ENCODE measurements at regions not wholly inside any gene's neighbourhood (a gene's known extent, or its start where the extent isn't known, plus 50 kb on each side); places are given as distances from the start of the nearest gene placed in this dataset.

DNA sequence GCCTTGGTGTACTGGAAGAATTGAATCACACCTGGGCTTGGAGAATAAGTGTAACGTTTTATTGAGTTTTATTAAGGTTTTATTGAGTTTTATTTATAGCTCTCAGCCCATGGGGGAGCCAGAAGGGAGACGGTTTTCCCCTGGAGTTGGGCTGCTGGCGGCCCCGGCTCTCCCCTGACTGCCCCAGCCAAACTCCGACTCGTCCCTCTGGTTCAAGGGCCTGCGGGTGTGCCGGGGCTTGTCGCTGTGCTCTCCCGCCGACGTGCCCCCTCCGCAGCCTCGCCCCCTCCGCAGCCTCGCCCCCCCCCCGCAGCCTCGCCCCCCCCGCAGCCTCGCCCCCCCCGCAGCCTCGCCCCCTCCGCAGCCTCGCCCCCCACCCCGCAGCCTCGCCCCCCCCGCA, 326.1 kb upstream of the RTL1 start:
- DNase-seq (ENCODE audit: low spot score), result no peak

DNA sequence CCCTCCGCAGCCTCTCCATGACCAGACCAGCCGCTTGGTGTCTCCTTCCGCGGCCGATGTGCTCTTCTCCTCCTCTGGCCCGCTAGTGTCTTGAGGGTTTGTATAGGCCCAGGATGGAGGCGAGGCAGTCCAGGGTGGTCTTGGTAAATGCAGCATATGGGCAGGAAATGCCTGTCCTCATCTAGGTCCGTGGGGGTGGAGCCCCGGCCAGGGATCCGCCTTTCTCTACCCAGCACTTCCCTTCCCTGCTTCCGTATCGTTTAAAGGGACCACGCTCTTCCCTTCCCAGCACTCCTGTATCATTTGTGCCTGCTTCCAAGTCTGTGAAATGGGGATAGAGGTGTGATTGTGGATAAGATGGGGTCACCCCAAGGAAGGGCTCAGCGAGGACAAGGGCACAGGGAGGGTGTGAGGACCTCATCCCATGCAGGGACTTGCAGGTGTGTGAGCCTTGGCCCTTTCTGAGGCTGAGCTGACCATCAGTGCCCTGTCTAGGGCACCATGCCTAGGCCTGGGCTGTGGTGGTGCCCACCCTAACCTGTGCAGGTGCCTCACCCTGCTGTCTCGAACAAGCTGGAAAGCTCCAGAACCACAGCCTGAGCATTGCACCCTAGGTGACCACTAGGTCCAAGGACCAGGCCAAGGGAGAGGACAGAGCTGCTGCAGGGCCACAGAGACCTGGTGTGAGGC, 326.8 kb upstream of the RTL1 start:
- no peak for DNase-seq (ENCODE audit: low spot score)

DNA sequence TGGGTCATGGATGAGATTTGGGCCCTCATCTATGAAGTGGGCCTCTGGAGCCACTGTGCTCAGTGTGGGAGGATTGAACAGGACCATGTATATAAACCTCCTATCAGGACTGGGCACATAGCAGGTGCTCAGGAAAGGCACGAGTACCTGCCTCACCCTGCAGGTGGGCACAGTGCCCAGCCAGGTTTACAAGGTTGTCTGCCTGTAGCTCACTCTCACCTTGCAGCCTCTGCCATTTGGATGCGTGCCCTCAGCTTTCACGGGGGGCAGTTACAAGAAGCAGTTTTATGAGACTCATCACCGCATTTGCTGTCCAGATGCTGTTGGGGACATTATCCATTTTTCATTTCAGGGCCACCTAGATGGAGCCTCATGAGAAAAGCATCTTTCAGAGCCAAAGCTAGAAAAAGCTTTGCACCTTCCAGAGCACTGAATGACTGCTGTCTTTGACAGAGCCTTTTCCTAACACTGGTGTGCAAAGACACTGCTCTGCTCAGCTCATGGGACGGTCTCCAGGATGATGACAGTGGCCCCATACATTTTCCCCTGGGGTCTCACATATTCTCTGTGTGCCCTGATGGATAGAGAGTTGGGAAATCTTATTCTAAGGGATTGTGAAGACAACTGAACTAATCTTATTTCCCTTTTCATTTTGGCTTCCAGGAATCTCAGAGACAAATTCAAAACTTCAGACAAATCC, 327.5 kb upstream of the RTL1 start:
- DNase-seq (ENCODE audit: low spot score), result no peak

DNA sequence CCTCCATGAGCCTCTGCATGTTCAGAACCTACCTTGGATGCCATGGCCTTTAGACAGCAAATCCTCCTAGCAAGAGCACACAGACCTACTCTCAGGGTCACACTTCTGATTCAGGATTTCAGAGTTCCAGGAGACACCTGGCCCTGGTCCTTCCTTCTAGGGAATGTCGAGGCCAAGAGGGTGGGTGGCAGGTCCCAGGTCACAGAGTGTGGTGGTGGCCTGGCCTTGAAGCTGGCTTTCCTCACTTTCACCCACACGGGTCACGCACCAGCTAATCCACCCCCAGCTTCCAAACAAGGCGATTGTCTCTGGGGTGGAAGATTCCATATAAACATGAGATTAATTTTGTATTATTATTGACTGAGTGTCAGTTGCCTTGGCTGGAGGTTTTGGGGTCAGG, 328.3 kb upstream of the RTL1 start:
- DNase-seq (ENCODE audit: low spot score), result no peak

DNA sequence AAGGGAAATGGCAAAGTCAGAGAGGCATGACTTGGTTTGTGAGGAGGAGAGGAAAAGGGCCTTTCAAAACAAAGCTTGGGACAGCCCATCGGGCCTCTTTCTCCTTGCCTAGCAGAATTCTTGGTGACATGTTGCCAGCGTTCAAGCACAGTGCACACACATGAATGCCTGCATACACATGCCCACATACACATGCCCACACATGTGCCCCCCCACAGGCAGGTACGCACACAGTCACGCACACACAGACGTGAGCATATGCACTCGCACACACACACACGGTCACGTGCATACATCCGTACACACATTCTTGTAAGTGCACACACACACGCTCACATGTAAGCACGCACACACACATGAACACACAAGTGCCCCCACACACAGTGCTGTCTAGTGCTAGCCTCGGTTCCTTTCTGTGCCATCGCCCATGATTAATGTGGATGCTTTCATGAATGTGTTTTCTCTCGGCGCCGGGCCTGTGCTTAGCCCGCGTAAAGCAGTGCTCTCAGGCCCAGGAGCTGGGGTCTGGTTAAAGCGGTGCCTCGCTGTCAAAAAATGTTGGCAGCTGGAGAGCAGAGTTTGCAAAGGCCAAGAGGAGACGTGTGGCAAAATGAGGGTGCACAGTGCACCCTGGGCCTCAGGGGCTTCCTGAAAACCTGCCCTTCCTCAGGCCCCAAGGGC, 328.8 kb upstream of the DIO3 start:
- DNase-seq (ENCODE audit: low spot score), result no peak

DNA sequence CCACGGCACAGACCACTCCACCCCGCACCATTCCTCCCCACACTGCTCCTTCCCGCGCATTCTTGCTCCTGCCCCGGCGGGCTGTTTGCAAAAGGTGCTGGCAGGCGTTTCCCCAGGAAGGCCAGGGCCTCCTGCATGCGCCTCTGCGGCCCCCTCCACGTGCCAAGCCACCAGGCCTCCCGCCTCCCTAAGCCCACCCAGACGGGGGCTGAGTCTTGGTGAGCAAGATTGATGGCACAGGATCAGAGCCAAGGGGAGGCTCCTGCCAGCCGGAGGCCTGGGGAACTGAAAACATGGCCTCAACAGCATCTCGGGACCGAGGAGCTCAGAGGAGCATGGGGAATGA, 328.3 kb upstream of the DIO3 start:
- DNase-seq (ENCODE audit: low spot score), result no peak

DNA sequence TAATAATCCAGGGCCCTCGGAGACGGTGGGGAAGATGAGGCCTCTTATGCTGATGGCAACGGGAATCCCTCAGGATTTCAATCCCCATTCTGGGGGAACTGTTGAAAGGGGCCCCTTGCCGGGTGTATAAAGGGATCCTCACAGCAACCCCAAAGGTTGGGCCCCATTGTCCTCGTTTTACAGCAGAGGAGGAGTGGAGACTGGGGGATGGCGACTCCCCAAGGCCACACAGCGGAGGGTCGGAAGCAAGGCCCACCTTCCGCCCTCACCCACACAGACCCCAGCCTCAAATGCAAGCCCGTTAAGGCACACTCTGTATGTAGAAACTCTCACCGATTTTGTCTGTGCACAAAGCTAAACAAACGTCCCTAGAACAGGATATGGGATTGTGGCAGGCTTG, 327.9 kb upstream of the DIO3 start:
- DNase-seq (ENCODE audit: low spot score), result no peak

DNA sequence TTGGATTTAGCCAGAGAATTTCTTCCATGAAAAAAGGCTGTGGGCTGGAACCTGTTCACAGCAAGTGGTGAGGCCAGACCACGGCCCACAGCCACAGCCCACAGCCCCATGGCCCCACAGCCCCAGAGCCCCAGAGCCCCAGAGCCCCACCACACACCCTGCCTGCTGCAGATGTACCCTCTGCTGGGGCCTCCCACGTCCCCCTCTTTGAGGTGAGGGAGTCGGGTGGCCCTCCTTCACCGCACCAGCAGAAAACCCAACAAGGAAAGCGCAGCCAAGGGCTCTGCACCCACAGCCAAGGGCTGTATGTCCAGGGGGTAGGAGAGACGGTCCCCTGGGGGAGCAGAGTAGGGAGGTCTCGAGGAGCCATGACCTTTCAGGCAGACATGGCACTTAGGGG, 327.5 kb upstream of the DIO3 start:
- DNase-seq (ENCODE audit: low spot score), result no peak

DNA sequence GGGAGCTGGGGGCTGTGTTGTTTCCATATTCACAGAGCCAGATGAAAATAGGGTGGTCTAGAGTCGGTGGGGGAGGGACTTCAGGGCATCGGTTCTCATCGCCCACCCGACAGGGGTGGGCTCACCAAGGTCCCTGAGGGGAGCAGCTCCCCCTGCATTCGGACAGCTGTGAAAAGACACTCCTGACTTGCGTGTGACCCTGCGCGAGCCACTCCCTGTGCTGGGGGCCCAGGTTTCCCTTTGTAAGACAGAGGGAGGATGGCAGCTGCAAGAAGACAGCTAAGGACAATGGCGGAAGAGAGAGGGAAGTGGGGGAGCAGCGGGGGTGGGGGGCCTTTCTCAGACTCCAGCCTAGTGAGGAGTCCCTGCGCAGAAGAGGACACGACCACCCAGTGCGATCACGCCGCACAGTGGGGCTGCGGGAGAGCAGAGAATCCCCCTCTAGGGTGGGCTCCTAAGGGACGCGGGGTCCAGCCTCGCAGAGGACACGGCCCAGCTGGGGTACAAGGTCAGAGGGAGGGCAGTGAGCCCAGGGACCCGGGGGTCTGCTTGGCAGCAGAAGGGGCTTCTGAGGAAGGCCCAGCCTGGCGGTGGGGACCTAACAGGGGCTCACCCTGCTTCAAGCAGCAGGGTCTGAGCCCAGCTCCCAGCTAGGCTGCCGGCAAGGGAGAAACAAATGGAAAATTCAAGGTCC, 326.9 kb upstream of the DIO3 start:
- no peak for DNase-seq (ENCODE audit: low spot score)

DNA sequence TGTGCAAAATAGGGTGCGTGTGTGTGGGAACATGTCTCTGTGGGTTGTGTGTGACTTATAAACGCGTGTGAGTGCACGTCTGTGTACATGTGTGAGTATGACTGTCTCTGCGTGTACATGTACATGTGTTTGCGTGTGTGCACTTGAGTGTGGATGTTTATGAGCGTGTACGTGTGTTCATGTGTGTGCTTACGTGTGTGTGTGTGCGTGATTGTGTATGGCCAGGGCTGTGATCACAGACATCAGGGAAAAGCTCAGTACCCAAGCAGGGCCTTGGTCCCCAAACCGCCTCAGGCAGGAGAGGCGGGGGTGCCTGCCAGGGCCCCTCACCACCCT, 326.3 kb upstream of the DIO3 start:
- no peak for DNase-seq (ENCODE audit: low spot score)

DNA sequence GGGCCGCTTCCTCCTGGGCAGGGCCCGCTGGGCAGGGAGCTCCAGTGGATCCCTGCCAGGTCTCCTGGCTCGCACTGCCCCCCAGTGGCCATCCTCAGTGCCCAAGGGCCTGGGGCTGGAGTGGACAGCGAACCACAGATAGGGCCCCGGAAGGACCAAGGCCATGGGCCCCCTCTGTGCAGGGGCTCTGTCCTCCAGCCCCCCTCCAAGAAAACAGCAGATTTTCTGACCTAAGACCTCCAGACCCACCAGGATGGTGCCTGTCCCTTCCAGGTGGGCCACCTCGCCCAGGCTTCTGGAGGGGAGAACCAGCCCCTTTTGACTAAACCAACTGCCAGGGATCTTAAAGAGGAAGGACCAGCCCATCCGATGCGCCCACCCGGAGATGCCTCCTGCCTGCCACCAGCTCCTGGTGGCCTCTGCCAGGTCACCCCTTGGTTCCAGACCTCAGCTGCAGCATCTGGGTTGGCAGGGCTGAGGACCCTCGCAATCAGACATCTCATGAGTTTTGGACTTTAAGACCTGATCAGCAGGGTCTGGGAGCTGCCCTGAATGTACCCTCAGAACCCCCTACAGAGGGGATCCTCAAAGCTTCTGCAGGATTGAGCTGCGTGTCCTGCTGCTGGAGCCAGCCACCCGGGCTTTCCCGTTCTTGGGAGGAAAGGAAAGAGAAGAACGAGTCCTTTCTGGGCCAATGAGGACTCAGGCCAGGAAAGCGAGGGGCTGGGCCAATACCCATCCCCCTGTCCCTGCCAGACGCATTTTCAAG, 325.8 kb upstream of the DIO3 start:
- DNase-seq (ENCODE audit: low spot score), result no peak

DNA sequence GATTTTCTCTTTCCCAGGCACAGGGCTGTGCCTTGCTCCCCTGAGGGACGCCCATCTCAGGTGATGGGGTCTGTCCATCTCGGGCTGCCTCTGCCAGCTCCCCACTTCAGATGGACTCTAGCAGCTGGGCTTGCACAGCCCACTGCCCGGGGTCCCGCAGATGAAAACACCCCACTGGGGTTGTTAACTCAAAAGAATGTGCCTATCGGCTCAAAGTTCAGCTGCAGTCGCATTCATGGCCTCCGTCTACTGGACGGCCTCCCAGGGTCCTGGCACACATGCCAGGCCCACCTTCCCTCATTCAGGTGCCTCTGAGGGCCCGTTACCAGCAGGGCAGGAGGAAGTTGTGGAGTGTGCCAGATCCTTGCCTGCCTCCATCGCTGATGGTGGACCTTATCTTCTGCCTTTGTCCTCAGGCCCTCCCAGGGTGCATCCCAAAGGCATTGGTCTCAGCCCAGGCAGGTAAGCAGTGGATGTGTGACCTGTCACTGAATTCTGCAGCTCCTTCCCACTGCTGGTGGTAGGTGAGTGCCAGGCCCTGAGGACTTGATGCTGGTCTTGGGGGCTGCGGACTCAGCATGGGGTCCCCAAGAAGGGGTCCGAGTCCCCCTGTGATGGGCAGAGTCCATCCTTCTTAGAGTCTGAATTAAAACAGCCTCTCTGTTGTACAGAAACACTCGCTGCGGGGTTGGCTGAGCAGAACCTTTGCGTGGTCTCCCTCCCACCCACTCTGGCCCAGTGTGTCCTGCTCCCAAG, 324.6 kb upstream of the DIO3 start:
- no peak for DNase-seq (ENCODE audit: low spot score)

DNA sequence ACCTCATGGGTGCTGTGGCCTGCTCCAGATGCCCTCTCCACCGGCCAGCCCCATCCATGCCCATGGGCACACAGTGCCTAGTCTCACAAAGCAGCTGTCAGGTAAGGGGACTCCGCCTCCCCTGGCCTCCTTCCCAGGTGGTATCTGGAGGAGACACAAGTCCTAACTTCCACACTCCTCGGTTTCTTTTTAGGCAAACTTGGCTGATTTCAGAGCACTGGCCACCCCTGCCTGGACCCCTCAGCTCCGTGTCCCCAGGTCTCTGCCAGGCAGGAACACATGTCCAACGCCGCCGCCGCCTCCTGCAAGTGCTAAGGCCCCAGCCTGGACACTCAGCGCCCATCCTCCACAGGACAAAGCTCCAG, 324.1 kb upstream of the DIO3 start:
- DNase-seq (ENCODE audit: low spot score), result no peak

DNA sequence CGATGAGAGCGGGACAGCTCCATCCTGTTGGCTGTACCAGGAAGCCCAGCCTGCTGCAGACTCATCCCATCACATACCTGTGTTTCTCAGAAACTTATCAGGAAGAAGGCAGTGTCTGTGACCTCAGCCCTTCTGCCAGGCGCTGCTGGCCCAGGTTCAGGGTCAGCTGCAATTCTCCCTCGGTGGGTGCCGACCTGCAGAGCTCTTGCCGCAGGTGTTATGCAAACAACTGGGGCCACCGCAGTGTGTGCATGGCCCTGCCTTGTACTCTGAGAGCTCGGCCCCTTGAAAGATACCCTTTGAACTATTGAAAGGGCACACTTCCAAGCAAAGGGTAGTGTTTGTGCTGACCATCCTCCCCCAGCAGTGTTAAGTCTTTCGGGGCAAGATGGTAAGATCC, 322.2 kb upstream of the DIO3 start:
- DNase-seq (ENCODE audit: low spot score), result no peak

DNA sequence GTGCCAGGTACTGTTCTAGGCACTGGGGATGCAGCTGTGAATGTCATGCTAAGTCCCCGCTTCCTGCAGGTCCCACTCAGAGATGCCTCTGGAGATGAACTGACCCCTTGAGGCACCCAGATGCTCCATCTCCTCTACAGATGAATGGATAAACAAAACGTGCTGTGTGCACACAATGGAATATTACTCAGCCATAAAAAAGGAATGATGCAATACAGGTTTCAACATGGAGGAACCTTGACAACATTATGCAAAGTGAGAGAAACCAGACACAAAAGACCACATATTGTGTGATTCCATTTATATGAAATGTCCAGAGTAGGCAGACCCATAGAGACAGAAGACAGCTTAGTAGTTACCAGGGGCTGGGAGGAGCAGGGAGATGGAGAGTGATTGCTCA, 320.1 kb upstream of the DIO3 start:
- DNase-seq (ENCODE audit: low spot score), result no peak

DNA sequence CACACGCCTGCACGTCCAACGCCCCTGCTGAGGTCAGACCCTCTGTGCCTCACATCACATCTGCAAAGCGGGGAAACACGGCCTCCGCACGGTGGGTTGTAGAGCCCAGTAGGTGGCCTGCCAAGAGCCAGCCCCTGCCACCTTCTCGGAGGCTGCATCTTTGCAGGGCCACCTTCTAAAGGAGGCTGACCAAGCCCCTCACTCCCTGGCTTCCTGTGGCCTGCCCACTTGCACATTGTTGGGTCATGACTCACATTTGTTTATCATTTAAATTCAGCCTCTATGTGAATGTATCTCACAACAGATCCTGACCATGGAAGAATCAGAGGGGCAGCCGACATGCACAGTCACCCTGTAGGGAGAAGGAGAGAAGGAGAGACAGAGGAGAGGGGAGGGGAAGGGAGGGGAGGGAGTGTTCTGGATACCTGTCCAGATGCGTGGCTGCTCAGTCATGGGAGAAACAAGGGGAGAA, 319.5 kb upstream of the DIO3 start:
- no peak for DNase-seq (ENCODE audit: low spot score)

DNA sequence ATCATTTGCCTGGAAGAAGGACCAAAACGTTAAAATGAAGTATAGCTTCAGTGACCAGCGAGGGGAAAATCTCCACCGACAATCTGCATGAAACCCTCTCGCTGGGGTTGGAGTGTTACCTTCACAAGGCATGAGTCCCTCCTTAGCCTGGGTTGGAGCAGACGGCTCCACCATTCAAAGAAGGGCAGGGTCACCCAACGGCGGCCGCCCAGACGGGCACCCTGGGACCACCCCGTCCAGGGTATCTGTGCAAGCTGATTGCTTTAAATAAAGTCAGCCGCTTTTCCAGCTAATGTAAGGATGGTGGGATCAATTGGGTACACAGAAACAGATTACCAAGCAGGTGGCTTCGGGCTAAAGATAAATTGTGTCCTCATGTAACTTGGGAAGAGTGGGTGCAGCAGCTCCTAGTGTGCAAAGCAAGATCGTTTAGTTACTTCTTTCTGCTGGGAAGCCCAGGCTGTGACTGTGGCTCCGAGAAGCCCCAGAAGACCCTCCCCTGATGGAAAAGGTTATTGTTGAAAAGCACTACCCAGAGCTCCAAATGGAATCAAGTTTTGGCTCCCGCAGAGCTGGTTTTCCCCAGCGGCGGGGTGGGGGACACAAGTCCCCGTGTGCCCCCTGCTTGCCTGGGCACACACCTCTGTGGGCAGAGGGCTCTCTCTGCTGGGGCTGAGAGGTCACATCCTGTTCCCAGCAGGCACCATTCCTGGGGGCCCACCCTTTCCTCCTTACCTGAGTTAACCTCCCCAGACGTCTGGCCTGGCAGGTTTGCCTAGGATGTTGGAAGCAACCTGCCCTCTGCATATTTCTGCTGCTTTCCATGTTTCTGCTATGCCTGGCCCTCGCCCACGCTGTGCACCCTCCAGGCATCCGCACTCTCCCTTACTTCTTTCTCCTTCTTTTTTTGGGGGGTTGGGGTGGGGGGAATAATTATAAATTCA, 318.6 kb upstream of the DIO3 start:
- DNase-seq (ENCODE audit: low spot score), result no peak

DNA sequence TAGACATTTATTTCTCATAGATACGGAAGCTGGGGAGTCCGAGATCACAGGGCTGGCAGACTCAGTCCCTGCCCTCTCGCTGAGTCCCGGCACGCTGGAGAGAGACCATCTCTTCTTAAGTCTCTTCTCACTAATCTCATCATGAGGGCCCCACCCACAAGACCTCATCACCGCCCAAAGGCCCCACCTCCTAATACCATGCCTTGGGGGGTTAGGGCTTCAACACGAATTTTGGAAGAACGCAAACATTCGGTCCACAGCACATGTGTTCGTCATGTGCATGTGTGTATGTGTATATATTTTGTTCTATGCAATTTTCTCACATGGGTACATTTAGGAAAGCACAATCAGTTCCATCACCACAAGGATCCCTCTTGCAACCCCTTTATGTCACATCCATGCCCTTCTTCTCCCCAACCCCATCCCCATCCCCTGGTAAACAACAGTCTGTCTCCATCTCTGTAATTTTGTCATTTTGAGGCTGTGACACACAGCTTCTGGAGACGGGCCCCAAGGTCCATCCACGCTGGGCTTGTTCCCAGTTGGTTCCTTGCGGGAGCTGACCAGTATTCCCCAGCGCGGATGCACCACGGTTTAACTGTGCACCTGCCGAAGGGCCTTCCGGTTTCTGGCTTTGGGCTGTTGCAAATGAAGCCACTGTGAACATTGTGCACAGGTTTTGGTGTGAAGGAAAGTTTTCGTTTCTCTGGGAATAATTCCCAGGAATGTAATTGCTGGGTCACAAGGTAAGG, 317.5 kb upstream of the DIO3 start:
- DNase-seq (ENCODE audit: low spot score), result no peak
